ENCODE measurements at regions not wholly inside any gene's neighbourhood (a gene's known extent, or its start where the extent isn't known, plus 50 kb on each side); places are given as distances from the start of the nearest gene placed in this dataset.
"Not testable (repeated sequence)": the region's sequence is repeated elsewhere in the genome, so short reads cannot be mapped to it uniquely, and the experiment has no call there.

GRCh38 chr4:49270912-49271311 lies 284.8 kb downstream of the CWH43 start:
- TF ChIP-seq, protein P1, sequence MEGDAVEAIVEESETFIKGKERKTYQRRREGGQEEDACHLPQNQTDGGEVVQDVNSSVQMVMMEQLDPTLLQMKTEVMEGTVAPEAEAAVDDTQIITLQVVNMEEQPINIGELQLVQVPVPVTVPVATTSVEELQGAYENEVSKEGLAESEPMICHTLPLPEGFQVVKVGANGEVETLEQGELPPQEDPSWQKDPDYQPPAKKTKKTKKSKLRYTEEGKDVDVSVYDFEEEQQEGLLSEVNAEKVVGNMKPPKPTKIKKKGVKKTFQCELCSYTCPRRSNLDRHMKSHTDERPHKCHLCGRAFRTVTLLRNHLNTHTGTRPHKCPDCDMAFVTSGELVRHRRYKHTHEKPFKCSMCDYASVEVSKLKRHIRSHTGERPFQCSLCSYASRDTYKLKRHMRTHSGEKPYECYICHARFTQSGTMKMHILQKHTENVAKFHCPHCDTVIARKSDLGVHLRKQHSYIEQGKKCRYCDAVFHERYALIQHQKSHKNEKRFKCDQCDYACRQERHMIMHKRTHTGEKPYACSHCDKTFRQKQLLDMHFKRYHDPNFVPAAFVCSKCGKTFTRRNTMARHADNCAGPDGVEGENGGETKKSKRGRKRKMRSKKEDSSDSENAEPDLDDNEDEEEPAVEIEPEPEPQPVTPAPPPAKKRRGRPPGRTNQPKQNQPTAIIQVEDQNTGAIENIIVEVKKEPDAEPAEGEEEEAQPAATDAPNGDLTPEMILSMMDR (IDR thresholded peaks at IDR 0.05), result not testable (repeated sequence)
- TF ChIP-seq POLR2A (IDR thresholded peaks at IDR 0.05), result not testable (repeated sequence)
